ENCODE measurements at regions not wholly inside any gene's neighbourhood (a gene's known extent, or its start where the extent isn't known, plus 50 kb on each side); places are given as distances from the start of the nearest gene placed in this dataset.

- H3K4me3 ChIP-seq (ENCODE audit: low read depth, low read length), result no peak overlapping the region
- H3K27me3 ChIP-seq (ENCODE audit: control insufficient read depth, insufficient read depth, low read length), result peaks cover 2% of the 10 kb centered on the region
- no peaks in the 10 kb centered on the region for H3K9me3 ChIP-seq (ENCODE audit: control insufficient read depth, insufficient read depth, low read length)
- no peak overlapping the region for H3K9ac ChIP-seq (ENCODE audit: low read depth, low read length)
- no peaks in the 10 kb centered on the region for H3K36me3 ChIP-seq (ENCODE audit: control insufficient read depth, insufficient read depth, low read length)
- no peaks in the 10 kb centered on the region for H3K4me1 ChIP-seq (ENCODE audit: control insufficient read depth, insufficient read depth, low read length)
These were observed 189.5 kb upstream of the ASIC2 start for GRCh38 chr17:33482636-33483035.

- no peak overlapping the region for H3K9ac ChIP-seq (ENCODE audit: low read depth, low read length)
- H3K27me3 ChIP-seq (ENCODE audit: control insufficient read depth, insufficient read depth, low read length), result peaks cover 2% of the 10 kb centered on the region
- H3K4me1 ChIP-seq (ENCODE audit: control insufficient read depth, insufficient read depth, low read length), result no peaks in the 10 kb centered on the region
- H3K9me3 ChIP-seq (ENCODE audit: control insufficient read depth, insufficient read depth, low read length), result no peaks in the 10 kb centered on the region
- H3K4me3 ChIP-seq (ENCODE audit: low read depth, low read length), result no peak overlapping the region
- H3K36me3 ChIP-seq (ENCODE audit: control insufficient read depth, insufficient read depth, low read length), result no peaks in the 10 kb centered on the region
These were observed 191.5 kb upstream of the ASIC2 start for GRCh38 chr17:33484559-33484958.

DNA sequence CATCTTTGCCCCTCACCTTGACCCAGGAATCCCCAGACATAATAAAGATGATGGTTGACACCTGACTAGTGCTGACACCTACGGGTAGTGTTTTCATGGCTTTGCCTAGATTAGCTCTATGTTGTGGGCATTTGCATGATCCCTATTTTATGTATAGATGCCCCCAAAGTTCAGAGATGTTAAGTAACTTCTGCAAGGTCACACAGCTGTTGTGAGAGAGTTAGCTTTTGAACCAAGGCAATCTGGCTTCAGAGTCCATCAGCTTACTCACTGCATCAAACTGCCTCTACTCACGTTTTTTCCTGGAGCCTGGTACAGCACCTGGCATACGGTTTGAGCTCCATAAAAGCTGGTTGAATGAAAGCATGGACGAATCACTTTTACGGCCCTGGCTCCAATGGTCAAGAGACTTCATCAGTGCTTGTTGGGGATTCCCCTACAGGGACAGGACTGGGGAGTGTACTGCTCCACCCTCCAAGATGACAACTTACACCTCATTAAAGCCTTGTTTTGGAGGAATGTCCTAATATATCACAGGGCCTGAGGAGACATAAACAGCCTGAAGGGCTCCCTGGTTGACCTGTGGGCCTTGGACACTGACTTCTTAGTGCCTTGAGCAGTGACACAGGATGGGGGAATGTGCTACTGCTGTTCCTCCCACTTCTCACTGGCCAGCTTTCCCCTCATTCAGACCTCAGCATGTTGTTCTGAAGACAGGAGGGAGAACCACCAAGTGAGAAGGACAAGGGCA lies 193.2 kb upstream of the ASIC2 start:
- Histone ChIP-seq H3K9ac (ENCODE audit: low read depth, low read length) (no peak overlapping the region), H3K36me3 (ENCODE audit: control insufficient read depth, insufficient read depth, low read length) (no peaks in the 10 kb centered on the region), H3K9me3 (ENCODE audit: control insufficient read depth, insufficient read depth, low read length) (no peaks in the 10 kb centered on the region), H3K4me1 (ENCODE audit: control insufficient read depth, insufficient read depth, low read length) (no peaks in the 10 kb centered on the region), H3K27me3 (ENCODE audit: control insufficient read depth, insufficient read depth, low read length) (peaks cover 2% of the 10 kb centered on the region), H3K4me3 (ENCODE audit: low read depth, low read length) (no peak overlapping the region)

GRCh38 chr17:33487187-33487879 lies 194.2 kb upstream of the ASIC2 start:
- Histone ChIP-seq H3K9me3 (ENCODE audit: control insufficient read depth, insufficient read depth, low read length) (no peaks in the 10 kb centered on the region), H3K9ac (ENCODE audit: low read depth, low read length) (no peak overlapping the region), H3K4me1 (ENCODE audit: control insufficient read depth, insufficient read depth, low read length) (no peaks in the 10 kb centered on the region), H3K36me3 (ENCODE audit: control insufficient read depth, insufficient read depth, low read length) (no peaks in the 10 kb centered on the region), H3K4me3 (ENCODE audit: low read depth, low read length) (no peak overlapping the region), H3K27me3 (ENCODE audit: control insufficient read depth, insufficient read depth, low read length) (no peaks in the 10 kb centered on the region)

DNA sequence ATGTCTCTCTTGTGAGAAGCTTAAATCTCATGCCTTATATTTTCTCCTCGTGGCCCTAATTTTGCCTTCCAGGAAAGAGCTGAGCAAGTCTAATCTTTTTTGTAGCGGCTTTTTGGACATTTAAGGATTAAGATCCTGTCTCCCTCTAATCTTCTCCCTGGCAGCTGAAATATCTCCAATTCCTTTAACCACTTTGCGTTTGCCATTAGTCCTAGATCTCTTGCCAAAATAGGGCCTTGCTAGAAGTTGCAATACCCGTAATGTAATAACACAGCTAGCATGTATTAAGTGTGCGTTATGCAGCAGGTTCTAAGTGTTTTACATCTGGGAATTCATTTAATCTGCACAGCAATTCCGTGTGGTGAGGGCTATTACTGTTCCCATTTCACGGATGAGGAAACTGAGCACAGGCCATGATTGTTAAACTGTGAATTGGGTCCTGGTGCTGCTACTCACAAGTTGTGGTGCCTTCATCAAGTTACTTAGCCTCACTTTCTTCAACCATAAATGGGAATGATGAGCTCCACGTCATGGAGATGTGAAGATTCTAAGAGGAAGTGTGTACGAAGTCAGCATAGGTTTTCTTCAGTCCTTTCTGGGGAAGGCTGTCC lies 198.9 kb upstream of the ASIC2 start:
- H3K4me1 ChIP-seq (ENCODE audit: control insufficient read depth, insufficient read depth, low read length), result no peaks in the 10 kb centered on the region
- no peak overlapping the region for H3K4me3 ChIP-seq (ENCODE audit: low read depth, low read length)
- no peak overlapping the region for H3K9ac ChIP-seq (ENCODE audit: low read depth, low read length)
- H3K27me3 ChIP-seq (ENCODE audit: control insufficient read depth, insufficient read depth, low read length), result no peaks in the 10 kb centered on the region
- H3K36me3 ChIP-seq (ENCODE audit: control insufficient read depth, insufficient read depth, low read length), result no peaks in the 10 kb centered on the region
- H3K9me3 ChIP-seq (ENCODE audit: control insufficient read depth, insufficient read depth, low read length), result no peaks in the 10 kb centered on the region

GRCh38 chr17:33492731-33493265 lies 199.7 kb upstream of the ASIC2 start:
- no peaks in the 10 kb centered on the region for H3K9me3 ChIP-seq (ENCODE audit: control insufficient read depth, insufficient read depth, low read length)
- no peaks in the 10 kb centered on the region for H3K4me1 ChIP-seq (ENCODE audit: control insufficient read depth, insufficient read depth, low read length)
- no peaks in the 10 kb centered on the region for H3K27me3 ChIP-seq (ENCODE audit: control insufficient read depth, insufficient read depth, low read length)
- H3K4me3 ChIP-seq (ENCODE audit: low read depth, low read length), result no peak overlapping the region
- H3K36me3 ChIP-seq (ENCODE audit: control insufficient read depth, insufficient read depth, low read length), result no peaks in the 10 kb centered on the region
- H3K9ac ChIP-seq (ENCODE audit: low read depth, low read length), result no peak overlapping the region

DNA sequence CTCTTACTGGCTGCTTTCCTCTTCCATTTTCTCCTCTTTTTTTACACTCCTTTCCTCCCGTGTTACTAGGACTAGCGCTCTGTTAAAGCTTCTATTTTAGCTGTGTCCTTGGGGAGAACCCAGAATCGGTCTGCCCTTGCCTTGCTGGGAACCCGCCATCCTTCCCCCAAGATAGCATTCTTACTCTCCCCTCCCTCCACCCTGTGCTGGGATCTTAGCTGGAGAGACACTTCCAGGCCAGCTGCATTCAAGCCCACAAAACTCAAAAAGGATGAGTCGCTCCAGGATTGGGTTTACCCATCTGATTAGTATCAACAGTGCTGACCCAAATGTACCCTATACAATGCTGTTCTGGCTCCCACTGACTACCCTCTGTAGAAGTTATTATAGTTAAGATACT lies 200.5 kb upstream of the ASIC2 start:
- Histone ChIP-seq H3K4me3 (ENCODE audit: low read depth, low read length) (no peak overlapping the region), H3K36me3 (ENCODE audit: control insufficient read depth, insufficient read depth, low read length) (no peaks in the 10 kb centered on the region), H3K4me1 (ENCODE audit: control insufficient read depth, insufficient read depth, low read length) (no peaks in the 10 kb centered on the region), H3K9ac (ENCODE audit: low read depth, low read length) (no peak overlapping the region), H3K9me3 (ENCODE audit: control insufficient read depth, insufficient read depth, low read length) (no peaks in the 10 kb centered on the region), H3K27me3 (ENCODE audit: control insufficient read depth, insufficient read depth, low read length) (no peaks in the 10 kb centered on the region)

- Histone ChIP-seq H3K9ac (ENCODE audit: low read depth, low read length) (no peak overlapping the region), H3K4me1 (ENCODE audit: control insufficient read depth, insufficient read depth, low read length) (no peaks in the 10 kb centered on the region), H3K9me3 (ENCODE audit: control insufficient read depth, insufficient read depth, low read length) (no peaks in the 10 kb centered on the region), H3K4me3 (ENCODE audit: low read depth, low read length) (no peak overlapping the region), H3K36me3 (ENCODE audit: control insufficient read depth, insufficient read depth, low read length) (no peaks in the 10 kb centered on the region), H3K27me3 (ENCODE audit: control insufficient read depth, insufficient read depth, low read length) (no peaks in the 10 kb centered on the region)
These were observed 201.1 kb upstream of the ASIC2 start for GRCh38 chr17:33494151-33494550.

DNA sequence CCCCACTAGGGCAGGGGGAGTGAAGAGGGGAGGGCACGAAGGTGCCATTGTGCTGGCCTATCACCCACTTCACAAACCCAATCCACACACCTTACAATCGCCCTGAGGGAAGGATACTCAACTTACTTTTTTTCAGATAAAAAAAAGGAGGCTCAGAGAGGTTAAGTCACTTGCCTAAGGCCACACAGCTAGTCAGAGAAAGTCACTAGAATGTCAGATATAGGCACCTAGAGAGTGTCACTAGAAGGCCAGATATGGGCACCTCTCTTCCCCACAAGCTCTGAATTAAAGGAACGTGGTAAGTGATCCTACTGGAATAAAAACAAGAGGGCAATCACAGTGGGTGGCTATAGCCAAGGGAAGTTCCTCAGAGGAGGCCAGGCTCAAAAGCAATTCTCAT lies 204.5 kb upstream of the ASIC2 start:
- no peaks in the 10 kb centered on the region for H3K9me3 ChIP-seq (ENCODE audit: control insufficient read depth, insufficient read depth, low read length)
- no peaks in the 10 kb centered on the region for H3K4me1 ChIP-seq (ENCODE audit: control insufficient read depth, insufficient read depth, low read length)
- H3K9ac ChIP-seq (ENCODE audit: low read depth, low read length), result no peak overlapping the region
- no peaks in the 10 kb centered on the region for H3K36me3 ChIP-seq (ENCODE audit: control insufficient read depth, insufficient read depth, low read length)
- no peak overlapping the region for H3K4me3 ChIP-seq (ENCODE audit: low read depth, low read length)
- no peaks in the 10 kb centered on the region for H3K27me3 ChIP-seq (ENCODE audit: control insufficient read depth, insufficient read depth, low read length)

DNA sequence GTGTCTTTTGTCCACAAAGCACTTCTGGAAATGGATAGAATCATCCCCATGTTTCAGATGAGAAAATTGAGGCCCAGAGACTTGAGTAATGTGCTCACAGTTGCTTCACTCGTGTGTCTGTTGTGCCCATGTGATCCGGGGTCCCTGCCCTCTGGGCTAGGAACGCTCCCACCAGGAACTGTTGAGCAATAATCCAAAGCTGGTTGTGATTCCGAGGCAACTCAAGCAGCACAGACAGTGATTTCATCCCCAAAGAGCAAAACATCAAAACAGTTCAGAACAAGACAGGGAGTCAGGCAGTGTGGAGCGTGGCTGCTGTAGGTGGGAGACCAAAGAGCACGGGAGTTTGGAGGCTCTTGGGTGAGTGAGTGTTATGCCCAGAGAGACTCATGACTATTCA lies 205.0 kb upstream of the ASIC2 start:
- no peak overlapping the region for H3K9ac ChIP-seq (ENCODE audit: low read depth, low read length)
- no peak overlapping the region for H3K4me3 ChIP-seq (ENCODE audit: low read depth, low read length)
- no peaks in the 10 kb centered on the region for H3K4me1 ChIP-seq (ENCODE audit: control insufficient read depth, insufficient read depth, low read length)
- H3K27me3 ChIP-seq (ENCODE audit: control insufficient read depth, insufficient read depth, low read length), result no peaks in the 10 kb centered on the region
- H3K36me3 ChIP-seq (ENCODE audit: control insufficient read depth, insufficient read depth, low read length), result no peaks in the 10 kb centered on the region
- no peaks in the 10 kb centered on the region for H3K9me3 ChIP-seq (ENCODE audit: control insufficient read depth, insufficient read depth, low read length)

- H3K9ac ChIP-seq (ENCODE audit: low read depth, low read length), result no peak overlapping the region
- H3K4me1 ChIP-seq (ENCODE audit: control insufficient read depth, insufficient read depth, low read length), result no peaks in the 10 kb centered on the region
- H3K36me3 ChIP-seq (ENCODE audit: control insufficient read depth, insufficient read depth, low read length), result no peaks in the 10 kb centered on the region
- no peaks in the 10 kb centered on the region for H3K9me3 ChIP-seq (ENCODE audit: control insufficient read depth, insufficient read depth, low read length)
- no peak overlapping the region for H3K4me3 ChIP-seq (ENCODE audit: low read depth, low read length)
- no peaks in the 10 kb centered on the region for H3K27me3 ChIP-seq (ENCODE audit: control insufficient read depth, insufficient read depth, low read length)
These were observed 205.9 kb upstream of the ASIC2 start for GRCh38 chr17:33499040-33499439.

DNA sequence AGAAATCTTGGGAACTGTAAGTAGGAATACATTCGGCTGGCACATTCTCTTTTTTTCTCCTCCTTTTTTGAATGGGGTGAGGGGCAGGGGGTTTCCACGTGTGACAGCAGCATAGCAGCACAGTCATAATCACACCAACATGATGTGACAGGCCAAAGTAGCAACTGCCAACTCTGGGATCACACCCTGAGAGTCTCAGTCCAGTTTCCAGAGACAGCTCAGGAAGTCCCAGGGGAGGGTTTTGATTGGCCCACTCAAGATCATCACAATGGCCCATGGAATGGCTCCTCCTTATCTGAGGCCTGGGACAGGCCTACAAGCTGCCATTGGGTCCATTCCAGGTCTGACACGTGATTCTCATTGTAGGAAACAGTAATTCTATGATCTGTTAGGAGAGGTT lies 207.1 kb upstream of the ASIC2 start:
- no peaks in the 10 kb centered on the region for H3K9me3 ChIP-seq (ENCODE audit: control insufficient read depth, insufficient read depth, low read length)
- no peaks in the 10 kb centered on the region for H3K4me1 ChIP-seq (ENCODE audit: control insufficient read depth, insufficient read depth, low read length)
- no peaks in the 10 kb centered on the region for H3K27me3 ChIP-seq (ENCODE audit: control insufficient read depth, insufficient read depth, low read length)
- H3K4me3 ChIP-seq (ENCODE audit: low read depth, low read length), result no peak overlapping the region
- H3K36me3 ChIP-seq (ENCODE audit: control insufficient read depth, insufficient read depth, low read length), result no peaks in the 10 kb centered on the region
- no peak overlapping the region for H3K9ac ChIP-seq (ENCODE audit: low read depth, low read length)
